WERI-Rb-1 (cell line): ENCODE measurements at regions not wholly inside any gene's neighbourhood (a gene's known extent, or its start where the extent isn't known, plus 50 kb on each side); places are given as distances from the start of the nearest gene placed in this dataset.

ENCODE experiments used
- DNase-seq: peaks from one replicate; pipeline ENCODE4 v3.0.0-alpha.2; 2020
- H3K27ac ChIP-seq: fragments of 250-450 bp; sonication (Bioruptor Pico); 2 replicates; pipeline ENCODE4 v1.5.1; 2020; ENCODE audit warnings: mild to moderate bottlenecking, moderate library complexity
- H3K27me3 ChIP-seq: fragments of 250-450 bp; sonication (Bioruptor Pico); 2 replicates; pipeline ENCODE4 v1.5.1; 2021; ENCODE audit warnings: mild to moderate bottlenecking, low read depth, moderate library complexity; ENCODE audit not compliant: insufficient read depth, severe bottlenecking
- H3K36me3 ChIP-seq: fragments of 250-450 bp; sonication (Bioruptor Pico); 2 replicates; pipeline ENCODE4 v1.5.1; 2020; ENCODE audit warnings: mild to moderate bottlenecking, moderate library complexity
- H3K4me3 ChIP-seq: 2 replicates; pipeline ENCODE4 v1.5.1; 2011; ENCODE audit warnings: low read depth, mild to moderate bottlenecking, control low read depth, low read length
- H3K9me3 ChIP-seq: fragments of 250-450 bp; sonication (Bioruptor Pico); 2 replicates; pipeline ENCODE4 v1.5.1; 2021; ENCODE audit warnings: mild to moderate bottlenecking, moderate library complexity; ENCODE audit not compliant: severe bottlenecking
- CTCF ChIP-seq: IDR thresholded peaks from 2 replicates; pipeline ENCODE4 v1.5.1; 2011; ENCODE audit warnings: low read depth, mild to moderate bottlenecking, control low read depth, inconsistent platforms, low read length

- Histone ChIP-seq H3K9me3 (no peaks in the 10 kb centered on the region), H3K4me3 (no peak overlapping the region), H3K36me3 (no peaks in the 10 kb centered on the region), H3K27ac (no peak overlapping the region), H3K27me3 (no peaks in the 10 kb centered on the region)
- no peak for DNase-seq
- no peak for TF ChIP-seq CTCF
Measured at GRCh38 chr11:81004576-81004975, 1563.7 kb upstream of the TENM4 start.

GRCh38 chr11:81002374-81002773 is 1561.5 kb upstream of the TENM4 start:
- no peak for DNase-seq
- H3K9me3 ChIP-seq = no peaks in the 10 kb centered on the region
- no peak overlapping the region for H3K27ac ChIP-seq
- H3K27me3 ChIP-seq = no peaks in the 10 kb centered on the region
- TF ChIP-seq CTCF = no peak
- no peak overlapping the region for H3K4me3 ChIP-seq
- H3K36me3 ChIP-seq = no peaks in the 10 kb centered on the region

GRCh38 chr11:81000735-81001134 is 1559.9 kb upstream of the TENM4 start:
- DNase-seq = no peak
- TF ChIP-seq CTCF = no peak
- no peaks in the 10 kb centered on the region for H3K36me3 ChIP-seq
- no peak overlapping the region for H3K27ac ChIP-seq
- no peaks in the 10 kb centered on the region for H3K9me3 ChIP-seq
- H3K27me3 ChIP-seq = no peaks in the 10 kb centered on the region
- H3K4me3 ChIP-seq = no peak overlapping the region

- H3K4me3 ChIP-seq = no peak overlapping the region
- H3K9me3 ChIP-seq = no peaks in the 10 kb centered on the region
- no peaks in the 10 kb centered on the region for H3K27me3 ChIP-seq
- no peaks in the 10 kb centered on the region for H3K36me3 ChIP-seq
- TF ChIP-seq CTCF = no peak
- H3K27ac ChIP-seq = no peak overlapping the region
- DNase-seq = no peak
Measured at GRCh38 chr11:81000334-81000733, 1559.5 kb upstream of the TENM4 start.

- no peak for DNase-seq
- Histone ChIP-seq H3K36me3 (no peaks in the 10 kb centered on the region), H3K4me3 (no peak overlapping the region), H3K27ac (no peak overlapping the region), H3K9me3 (no peaks in the 10 kb centered on the region), H3K27me3 (no peaks in the 10 kb centered on the region)
- no peak for TF ChIP-seq CTCF
Measured at GRCh38 chr11:80995523-80995922, 1554.7 kb upstream of the TENM4 start.

GRCh38 chr11:80993536-80993935 is 1552.7 kb upstream of the TENM4 start:
- no peaks in the 10 kb centered on the region for H3K9me3 ChIP-seq
- no peak overlapping the region for H3K27ac ChIP-seq
- no peaks in the 10 kb centered on the region for H3K27me3 ChIP-seq
- no peaks in the 10 kb centered on the region for H3K36me3 ChIP-seq
- DNase-seq = no peak
- no peak for TF ChIP-seq CTCF
- no peak overlapping the region for H3K4me3 ChIP-seq
